ENCODE measurements at regions not wholly inside any gene's neighbourhood (a gene's known extent, or its start where the extent isn't known, plus 50 kb on each side); places are given as distances from the start of the nearest gene placed in this dataset.

- no peaks in the 10 kb centered on the region for H4K20me1 ChIP-seq (ENCODE audit: insufficient read depth, low read length)
- H3K27me3 ChIP-seq (ENCODE audit: insufficient read depth, low read length), result no peaks in the 10 kb centered on the region
- no peak overlapping the region for H3K4me3 ChIP-seq (ENCODE audit: low read depth, low read length, poor library complexity, severe bottlenecking)
- no peak overlapping the region for H3K4me2 ChIP-seq (ENCODE audit: low read length)
- H3K9me2 ChIP-seq (ENCODE audit: low read depth, low read length), result no peaks in the 10 kb centered on the region
- H3K36me3 ChIP-seq (ENCODE audit: insufficient read depth, low read length), result no peaks in the 10 kb centered on the region
- no peaks in the 10 kb centered on the region for H3F3A ChIP-seq (ENCODE audit: insufficient read depth, low read length)
- no peak overlapping the region for H3K9ac ChIP-seq (ENCODE audit: low read length)
- no peak for TF ChIP-seq EZH2 (IDR thresholded peaks at IDR 0.05; ENCODE audit: borderline replicate concordance, low read length)
- no peak for TF ChIP-seq CTCF (IDR thresholded peaks at IDR 0.05; ENCODE audit: low read length)
- H3K27ac ChIP-seq (ENCODE audit: low read depth, low read length, poor library complexity, severe bottlenecking), result no peak overlapping the region
- H3K9me3 ChIP-seq (ENCODE audit: low read length), result no peaks in the 10 kb centered on the region
- no peaks in the 10 kb centered on the region for H3K4me1 ChIP-seq (ENCODE audit: insufficient read depth, low read length, severe bottlenecking)
- H3K79me2 ChIP-seq (ENCODE audit: insufficient read depth, low read length), result no peaks in the 10 kb centered on the region
- no peak overlapping the region for H2AFZ ChIP-seq (ENCODE audit: low read length)
Measured at GRCh38 chr9:99369327-99369722, 147.2 kb downstream of the SEC61B start.

- no peak overlapping the region for H3K4me3 ChIP-seq (ENCODE audit: low read depth, low read length, poor library complexity, severe bottlenecking)
- no peaks in the 10 kb centered on the region for H3F3A ChIP-seq (ENCODE audit: insufficient read depth, low read length)
- H3K27me3 ChIP-seq (ENCODE audit: insufficient read depth, low read length), result no peaks in the 10 kb centered on the region
- no peak overlapping the region for H3K4me2 ChIP-seq (ENCODE audit: low read length)
- H3K9me2 ChIP-seq (ENCODE audit: low read depth, low read length), result no peaks in the 10 kb centered on the region
- H2AFZ ChIP-seq (ENCODE audit: low read length), result no peak overlapping the region
- no peaks in the 10 kb centered on the region for H4K20me1 ChIP-seq (ENCODE audit: insufficient read depth, low read length)
- TF ChIP-seq EZH2 (IDR thresholded peaks at IDR 0.05; ENCODE audit: borderline replicate concordance, low read length) (no peak), CTCF (IDR thresholded peaks at IDR 0.05; ENCODE audit: low read length) (no peak)
- no peak overlapping the region for H3K27ac ChIP-seq (ENCODE audit: low read depth, low read length, poor library complexity, severe bottlenecking)
- H3K9ac ChIP-seq (ENCODE audit: low read length), result no peak overlapping the region
- H3K4me1 ChIP-seq (ENCODE audit: insufficient read depth, low read length, severe bottlenecking), result no peaks in the 10 kb centered on the region
- no peaks in the 10 kb centered on the region for H3K36me3 ChIP-seq (ENCODE audit: insufficient read depth, low read length)
- no peaks in the 10 kb centered on the region for H3K9me3 ChIP-seq (ENCODE audit: low read length)
- no peaks in the 10 kb centered on the region for H3K79me2 ChIP-seq (ENCODE audit: insufficient read depth, low read length)
Measured at GRCh38 chr9:99370376-99370775, 148.3 kb downstream of the SEC61B start.

- Histone ChIP-seq H3K4me2 (ENCODE audit: low read length) (no peak overlapping the region), H3K9me2 (ENCODE audit: low read depth, low read length) (no peaks in the 10 kb centered on the region), H4K20me1 (ENCODE audit: insufficient read depth, low read length) (no peaks in the 10 kb centered on the region), H3K9me3 (ENCODE audit: low read length) (no peaks in the 10 kb centered on the region), H3K36me3 (ENCODE audit: insufficient read depth, low read length) (no peaks in the 10 kb centered on the region), H3F3A (ENCODE audit: insufficient read depth, low read length) (no peaks in the 10 kb centered on the region), H3K27me3 (ENCODE audit: insufficient read depth, low read length) (no peaks in the 10 kb centered on the region), H3K79me2 (ENCODE audit: insufficient read depth, low read length) (no peaks in the 10 kb centered on the region), H3K27ac (ENCODE audit: low read depth, low read length, poor library complexity, severe bottlenecking) (no peak overlapping the region), H3K4me3 (ENCODE audit: low read depth, low read length, poor library complexity, severe bottlenecking) (no peak overlapping the region), H3K9ac (ENCODE audit: low read length) (no peak overlapping the region), H3K4me1 (ENCODE audit: insufficient read depth, low read length, severe bottlenecking) (no peaks in the 10 kb centered on the region), H2AFZ (ENCODE audit: low read length) (no peak overlapping the region)
- TF ChIP-seq CTCF (IDR thresholded peaks at IDR 0.05; ENCODE audit: low read length), result no peak
- no peak for TF ChIP-seq EZH2 (IDR thresholded peaks at IDR 0.05; ENCODE audit: borderline replicate concordance, low read length)
Measured at GRCh38 chr9:99371376-99371775, 149.3 kb downstream of the SEC61B start.
